Activated CD4-positive, CD25-positive, alpha-beta regulatory T cell treated with anti-CD3 and anti-CD28 coated beads, Interleukin-2, amount 50 U/mL, for 16 hours (primary cell): ENCODE measurements at regions not wholly inside any gene's neighbourhood (a gene's known extent, or its start where the extent isn't known, plus 50 kb on each side); places are given as distances from the start of the nearest gene placed in this dataset.

Experiments
- DNase-seq: peaks from one replicate; pipeline ENCODE4 v3.0.0-alpha.2; 2020; ENCODE audit warnings: low read depth, low spot score

DNA sequence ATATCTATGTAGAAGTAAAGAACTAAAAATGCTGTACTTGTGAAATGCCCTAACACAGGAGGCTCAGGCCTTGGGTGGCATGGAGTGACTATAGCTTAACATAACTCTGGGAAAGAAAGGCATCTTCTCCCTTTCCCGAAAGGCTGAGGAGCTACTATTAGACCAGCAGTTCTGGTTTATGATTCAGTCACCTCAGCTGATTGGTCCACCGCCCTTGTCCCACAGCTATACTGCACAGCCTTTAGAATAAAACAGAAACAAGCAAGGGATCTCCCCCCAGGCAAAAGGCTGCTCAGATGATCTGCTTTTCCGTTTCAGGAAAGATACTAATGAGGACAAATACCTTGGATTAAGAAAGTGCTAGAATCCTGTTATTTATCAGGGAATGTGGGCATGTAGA lies 171.3 kb downstream of the SNCA start:
- DNase-seq = no peak

DNA sequence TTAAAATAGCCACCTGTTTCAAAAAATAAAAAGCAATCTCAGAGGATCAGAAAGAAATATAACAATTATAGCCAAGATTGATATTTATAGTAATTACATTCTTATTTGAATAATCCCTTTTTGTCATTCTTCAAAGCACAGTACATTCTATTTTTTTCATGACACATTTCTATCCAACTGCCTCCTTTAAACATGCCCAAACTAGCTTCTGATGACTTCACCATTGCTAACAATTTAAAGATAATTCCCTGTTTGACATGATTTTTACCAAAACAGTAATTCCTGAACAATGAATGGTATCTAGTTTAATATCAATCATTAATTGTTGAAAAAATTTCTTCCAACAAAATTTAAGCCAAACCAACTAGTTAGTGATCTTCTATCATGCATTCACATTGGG lies 172.4 kb downstream of the SNCA start:
- DNase-seq = no peak

DNA sequence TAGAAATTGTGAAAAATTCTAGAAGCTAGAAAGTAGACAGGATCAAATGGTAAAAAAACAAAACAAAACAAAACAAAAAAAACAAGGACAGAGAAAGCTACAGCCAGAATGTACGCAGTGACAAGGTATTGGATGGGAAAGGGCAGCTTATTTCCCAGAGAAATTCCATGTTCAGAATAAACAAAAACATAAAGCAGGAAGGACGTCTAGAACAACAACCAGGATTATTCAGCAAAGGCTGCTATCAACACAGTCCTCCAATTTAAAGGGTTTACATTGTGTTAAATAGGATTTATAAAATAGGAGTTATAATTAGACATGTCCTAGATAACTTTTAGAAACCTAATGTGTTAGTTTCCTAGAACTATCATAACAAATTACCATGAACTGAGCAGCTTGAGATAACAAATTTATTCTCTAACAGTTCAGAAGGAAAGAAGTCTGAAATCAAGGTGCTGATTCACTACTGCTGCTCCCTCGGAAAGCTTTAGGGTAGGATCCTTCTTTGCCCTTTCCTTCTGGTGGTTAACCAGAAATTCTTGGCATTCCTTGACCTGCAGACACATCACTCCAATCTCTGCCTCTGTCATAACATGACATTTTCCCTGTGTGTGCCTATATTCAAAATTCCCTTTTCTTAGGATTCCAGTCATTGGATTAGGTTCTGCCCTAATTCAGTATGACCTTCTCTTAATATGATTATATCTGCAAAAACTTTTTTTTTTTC lies 175.6 kb downstream of the SNCA start:
- no peak for DNase-seq

DNA sequence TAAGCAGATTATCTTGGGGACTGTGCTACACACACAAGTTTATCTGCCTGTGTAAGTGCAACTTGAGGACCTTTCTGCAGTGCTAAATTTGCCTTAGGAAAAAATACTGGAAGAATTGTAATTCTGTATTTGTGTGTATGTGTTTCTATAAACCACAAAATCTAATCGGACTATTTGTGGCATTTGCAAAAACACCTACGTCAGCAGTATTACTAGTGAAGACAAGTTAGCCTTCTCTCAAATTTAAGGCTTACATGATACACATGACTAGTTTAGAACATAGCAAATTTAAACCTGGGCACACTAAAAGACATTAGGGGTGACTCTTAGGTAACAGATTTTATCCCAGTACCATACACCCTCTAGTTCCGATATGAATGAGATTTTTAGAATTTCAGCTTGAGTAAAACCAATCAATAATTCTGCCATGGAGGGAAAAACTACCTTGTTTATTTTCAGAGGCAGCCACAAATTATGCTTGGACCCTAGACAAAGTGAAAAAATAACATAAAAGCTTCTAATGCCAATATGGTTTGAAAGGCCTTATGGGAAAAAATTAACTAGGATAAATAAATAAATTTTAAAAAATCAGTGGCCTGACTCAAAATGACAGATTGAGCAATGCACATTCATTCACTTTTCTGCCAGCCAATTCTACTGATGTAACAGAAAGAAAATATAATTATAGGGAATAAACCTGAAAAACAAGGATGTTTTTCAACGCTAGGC lies 176.4 kb downstream of the SNCA start:
- DNase-seq = no peak

DNA sequence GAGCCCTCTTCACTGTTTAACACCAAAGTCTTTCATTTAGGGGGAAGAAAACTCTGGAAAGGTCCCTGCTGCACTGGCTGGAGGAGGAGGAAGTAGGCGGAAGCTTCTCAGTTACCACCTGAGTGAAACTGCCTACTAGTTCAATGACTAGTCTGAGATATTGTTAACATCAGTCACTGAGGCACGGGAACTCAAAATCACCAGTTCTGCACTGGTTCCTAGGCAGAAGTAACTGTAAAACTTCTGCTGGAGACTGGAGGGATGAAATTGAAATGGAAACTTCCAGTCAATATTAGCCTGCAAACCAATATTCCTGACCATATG lies 178.3 kb downstream of the SNCA start:
- no peak for DNase-seq

DNA sequence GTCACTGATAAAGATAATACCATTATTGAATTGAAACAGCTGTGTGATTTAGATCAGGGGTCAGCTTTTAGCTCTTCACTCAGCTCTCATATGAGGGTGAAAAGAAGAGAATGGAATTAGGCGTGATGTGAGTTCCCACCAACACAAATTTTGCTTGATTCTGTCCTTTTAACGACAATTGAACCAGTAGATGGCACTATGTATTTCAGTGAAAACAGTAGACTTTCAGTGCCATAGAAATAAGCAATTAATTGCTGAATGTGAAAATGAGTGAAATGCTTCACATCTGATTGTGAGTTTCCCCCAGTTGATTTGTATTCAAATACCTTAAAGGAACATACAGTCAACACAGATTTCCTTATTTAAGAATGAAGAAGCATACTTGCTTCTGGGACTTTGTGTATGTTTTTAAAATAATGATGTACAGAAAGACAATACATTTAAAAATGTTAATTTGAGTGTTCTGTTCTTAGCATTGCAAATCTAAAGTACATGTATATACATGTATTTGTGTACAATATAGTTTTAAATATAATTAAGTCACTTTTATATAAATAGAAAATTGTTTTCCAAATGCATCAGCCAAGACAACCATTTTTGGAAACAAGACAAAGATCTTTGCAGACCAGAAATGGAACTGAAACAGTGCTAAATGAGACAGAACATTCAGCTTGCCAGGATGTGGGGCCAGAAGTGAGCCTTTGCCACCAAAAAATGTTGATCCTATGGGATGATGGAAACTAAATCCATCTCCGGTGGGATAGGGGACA lies 178.8 kb downstream of the SNCA start:
- no peak for DNase-seq

DNA sequence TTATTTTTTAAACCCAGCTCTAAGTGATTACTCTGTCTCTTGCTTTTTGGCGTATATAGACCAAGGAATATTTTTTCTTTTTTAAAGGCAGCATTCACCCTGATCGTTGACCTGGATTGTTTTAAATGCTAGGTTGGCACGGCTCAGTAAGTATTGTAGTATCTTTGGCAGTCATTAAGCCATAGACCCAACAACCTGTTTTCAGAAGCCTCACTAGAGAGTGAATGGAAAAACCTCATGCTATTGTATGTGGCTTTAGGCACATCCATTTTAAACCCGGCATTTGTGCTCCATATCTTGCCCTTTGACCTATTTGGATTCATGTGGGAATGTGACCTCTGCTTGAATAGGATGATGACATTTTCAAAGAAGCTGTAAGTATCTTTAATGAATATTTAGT lies 183.9 kb downstream of the SNCA start:
- DNase-seq = no peak

DNA sequence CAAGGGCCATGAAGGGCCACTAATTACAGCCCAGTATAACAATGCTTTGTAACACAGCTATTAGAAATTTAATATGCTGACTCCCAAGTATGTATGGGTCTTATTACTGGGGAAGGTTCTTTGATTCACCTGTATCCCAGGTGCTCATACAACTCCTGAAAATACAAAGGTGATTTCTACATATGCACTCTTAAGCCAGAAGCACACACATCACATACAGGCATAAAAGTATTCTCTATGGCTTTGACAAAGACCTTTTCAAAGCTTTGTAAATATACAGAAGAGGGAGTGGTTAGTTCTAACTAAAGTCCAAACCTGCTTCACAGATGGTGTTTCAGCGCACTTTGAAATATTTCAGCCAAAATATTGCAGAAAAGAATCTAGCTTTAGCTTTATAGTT lies 191.5 kb downstream of the SNCA start:
- no peak for DNase-seq

DNA sequence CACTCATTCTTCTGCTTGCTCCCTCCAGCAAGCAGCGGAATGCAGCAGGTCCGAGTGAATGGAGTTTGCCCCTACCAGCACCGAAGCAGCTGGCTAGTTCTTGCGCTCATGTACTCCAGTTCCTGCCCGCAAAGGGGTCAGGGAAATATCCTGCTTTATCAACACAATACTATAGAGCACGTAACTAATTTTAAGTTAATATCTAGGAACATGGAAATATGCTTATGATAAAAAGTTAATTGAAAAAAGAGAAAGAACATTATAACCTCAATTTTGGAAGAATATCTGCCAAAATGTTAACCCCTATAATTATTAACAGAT lies 195.6 kb downstream of the SNCA start:
- DNase-seq = no peak

DNA sequence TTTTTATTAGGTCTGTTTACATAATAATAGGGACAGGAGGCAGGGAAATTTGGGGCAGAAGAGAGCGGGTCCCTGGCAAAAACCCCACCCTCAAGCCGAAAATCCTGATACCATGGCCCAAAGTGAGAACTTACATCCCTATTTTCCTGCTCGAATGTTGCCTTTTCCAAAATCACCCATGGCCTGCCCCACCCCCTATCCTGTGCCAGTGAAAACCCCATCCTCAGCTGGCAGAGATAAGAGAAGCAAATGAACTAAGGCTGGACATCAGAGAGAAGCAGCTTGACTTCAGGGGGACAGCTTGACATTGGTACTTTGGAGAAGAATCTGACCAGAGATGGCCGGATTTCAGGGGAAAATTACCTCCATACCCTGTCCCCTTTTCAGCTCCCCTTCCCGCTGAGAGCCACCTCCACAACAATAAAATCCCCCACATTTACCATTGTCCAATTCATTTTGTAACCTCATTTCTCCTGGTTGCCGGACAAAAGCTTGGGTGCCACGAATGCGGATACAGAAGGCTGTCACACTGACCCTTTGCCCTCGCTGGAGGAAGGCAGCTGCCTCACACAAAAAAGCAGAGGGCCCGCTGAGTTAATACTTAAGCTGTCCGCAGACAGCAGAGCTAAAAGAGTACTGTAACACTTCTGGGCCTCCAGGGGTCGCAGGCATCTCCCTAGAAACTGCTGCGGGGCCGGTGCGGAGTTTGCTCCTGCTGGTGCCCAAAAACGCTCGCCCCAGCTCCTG lies 196.2 kb downstream of the SNCA start:
- no peak for DNase-seq

DNA sequence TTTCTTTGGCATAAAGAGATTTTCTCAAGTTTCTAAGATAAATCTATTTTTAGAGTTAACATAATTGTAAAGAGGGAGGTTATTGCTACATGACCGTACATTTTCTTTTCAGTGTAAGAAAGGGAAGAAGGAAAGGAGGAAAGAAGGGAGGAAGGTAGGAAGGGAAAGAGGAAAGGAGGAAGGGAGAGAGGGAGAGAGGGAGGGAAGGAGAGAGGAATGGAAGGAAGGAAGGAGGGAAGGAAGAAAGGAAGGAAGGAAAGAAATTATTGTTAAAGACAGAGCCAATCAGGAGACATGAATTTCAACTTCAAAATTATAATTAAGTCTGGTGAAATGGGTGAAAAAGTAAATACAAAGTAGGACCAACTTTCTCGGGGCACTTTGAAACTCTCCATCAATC lies 197.6 kb downstream of the SNCA start:
- no peak for DNase-seq

DNA sequence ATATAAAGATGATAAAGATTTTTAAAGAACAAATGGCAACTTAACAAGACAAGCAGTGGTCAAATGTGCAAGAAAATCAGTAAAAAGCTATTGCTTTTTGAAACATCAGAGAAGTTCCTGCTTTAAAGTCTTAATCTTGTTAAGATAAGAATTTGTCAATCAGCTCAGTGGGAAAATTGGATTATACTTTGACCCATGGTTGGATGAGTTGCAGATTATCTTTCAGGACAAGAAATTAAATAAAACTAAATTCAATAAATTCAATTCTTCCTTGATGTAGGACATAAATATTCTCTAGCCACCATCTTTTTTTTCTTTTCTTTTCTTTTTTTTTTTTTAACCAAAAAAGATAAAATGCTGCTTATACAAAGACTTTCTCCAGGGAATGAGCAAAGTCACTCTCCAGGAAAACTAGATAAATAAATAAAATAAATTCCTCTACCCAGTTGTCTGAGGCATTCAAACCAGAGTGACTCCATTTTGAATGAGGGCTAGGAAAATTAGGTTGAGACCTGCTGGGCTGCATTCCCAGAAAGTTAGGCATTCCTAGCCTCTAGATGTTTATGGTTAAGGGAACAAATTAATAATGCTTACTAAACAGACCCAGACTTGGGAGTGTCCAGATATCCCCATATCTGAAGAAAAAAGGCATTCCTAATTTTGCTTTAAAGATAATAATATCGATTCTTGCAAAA lies 211.2 kb downstream of the SNCA start:
- no peak for DNase-seq

DNA sequence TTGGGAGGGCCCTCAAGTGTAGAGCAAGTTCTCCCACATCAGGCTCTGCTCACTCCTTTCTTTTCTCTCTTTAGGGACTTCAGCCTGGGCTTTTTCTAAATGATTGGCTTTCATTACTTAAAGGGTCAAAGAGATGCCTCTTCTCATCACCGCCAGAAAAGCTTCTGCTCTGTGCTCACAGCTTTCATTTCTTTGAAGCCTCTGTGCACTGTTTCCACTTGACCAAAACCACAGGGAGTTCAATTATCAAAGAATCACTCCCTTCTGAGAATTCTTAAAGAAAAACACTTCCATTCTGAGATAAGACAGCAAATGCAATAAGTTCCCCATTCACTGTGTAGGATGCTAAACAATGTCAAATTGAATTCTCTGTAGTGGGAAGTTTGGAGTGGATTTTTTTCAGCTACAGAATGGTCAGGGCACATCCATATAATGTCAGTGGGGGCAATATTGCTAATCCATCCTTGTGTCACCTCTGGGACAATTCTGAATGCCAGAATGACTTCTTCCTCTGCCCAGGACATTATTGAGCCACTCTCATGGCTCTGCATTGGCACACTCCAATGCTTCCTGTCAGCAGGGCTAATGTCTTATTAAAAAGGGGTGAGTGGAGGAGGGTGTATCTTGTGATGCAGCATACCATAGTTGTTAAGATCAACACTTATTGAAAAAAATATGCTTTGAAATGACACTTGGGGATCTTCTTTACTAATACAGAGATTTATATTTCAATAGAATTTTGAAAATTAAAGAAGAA lies 217.6 kb downstream of the SNCA start:
- DNase-seq = no peak

DNA sequence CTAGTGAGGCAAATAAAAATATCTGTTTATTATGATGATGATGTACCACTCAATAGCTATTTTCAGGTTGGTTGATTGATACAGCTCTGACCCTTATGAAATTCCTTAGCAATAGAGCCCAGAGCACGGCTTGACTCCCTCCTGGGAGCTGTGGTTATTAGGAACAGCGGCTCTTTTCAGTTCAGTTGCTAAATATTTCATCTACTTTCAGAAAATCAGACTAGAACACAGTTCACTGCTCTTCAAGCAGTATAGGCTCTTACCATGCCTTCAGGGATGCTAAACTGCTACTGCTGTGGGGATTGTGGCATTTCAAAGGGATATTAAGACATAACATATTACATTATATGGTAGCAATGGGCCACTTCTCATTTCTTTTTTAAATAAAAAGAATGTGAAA lies 218.8 kb downstream of the SNCA start:
- no peak for DNase-seq

DNA sequence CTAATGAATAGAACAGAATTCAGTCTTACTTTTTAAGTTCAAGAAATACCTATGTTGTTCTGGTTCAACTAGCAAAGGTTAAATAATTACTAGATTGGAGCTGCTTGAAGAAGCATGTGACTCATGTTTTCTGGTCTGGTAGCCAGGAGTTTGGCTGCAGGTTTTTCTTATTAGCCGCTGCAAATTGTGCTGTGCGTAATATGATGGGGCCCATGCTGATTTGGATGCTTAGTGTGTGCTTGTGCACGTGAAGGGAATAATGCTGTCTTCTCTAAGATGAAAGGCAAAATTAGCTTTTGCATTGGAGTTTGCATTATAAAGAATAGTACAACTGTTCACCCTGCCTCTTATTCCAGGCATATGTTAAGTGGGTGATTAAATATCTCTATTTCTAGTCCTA lies 219.6 kb downstream of the SNCA start:
- no peak for DNase-seq

DNA sequence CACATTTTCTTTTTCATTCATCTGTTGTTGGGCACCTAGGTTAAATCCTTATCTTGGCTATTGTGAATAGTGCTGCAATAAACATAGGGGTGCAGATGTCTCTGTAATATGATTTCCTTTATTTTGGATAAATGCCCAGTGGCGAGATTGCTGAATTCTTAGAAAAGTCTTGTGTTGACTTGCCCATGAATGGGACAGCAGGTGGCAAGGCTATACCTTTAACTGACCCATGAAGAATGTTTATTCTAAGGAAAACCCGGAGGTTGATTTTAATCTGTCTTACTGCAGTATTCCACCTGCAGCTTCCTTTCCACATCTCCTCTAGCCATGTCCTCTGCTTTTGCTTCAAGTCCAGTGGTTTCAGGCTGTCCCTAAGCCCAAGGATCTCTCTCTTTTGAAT lies 220.6 kb downstream of the SNCA start:
- no peak for DNase-seq

DNA sequence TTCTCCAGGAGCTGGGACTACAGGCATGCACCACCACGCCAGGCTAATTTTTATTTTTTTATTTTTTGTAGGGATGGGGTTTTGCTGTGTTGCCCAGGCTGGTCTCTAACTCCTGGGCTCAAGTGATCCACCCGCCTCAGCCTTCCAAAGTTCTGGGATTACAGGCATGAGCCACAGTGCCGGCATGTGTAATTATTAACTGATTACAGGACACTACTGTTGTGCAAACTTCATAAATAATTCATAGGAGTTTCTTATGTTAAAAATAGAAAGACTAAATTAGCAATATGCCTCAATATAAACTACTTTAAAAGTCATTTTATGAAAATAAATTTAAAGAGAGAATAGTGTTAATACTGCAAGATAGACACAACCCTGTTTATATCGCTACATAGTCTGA lies 221.9 kb downstream of the SNCA start:
- DNase-seq = no peak

DNA sequence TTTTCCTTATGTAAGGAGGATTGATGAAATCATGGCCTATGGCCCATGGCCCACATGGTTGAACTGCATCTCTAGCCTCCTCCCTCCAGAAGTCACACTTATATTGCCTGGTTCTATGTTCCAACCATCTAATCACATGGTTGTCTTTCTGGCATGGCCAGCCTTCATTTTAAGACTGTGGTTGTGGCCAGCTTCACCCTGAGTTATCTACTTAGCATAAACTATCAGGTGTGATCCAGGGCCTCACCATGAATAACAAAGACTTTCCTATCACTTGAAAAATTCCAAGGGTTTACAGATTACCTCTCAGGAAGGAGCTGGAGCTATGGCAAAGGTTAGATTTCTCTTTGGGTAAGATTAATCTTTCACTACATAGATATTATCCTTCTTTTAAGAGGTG lies 222.8 kb downstream of the SNCA start:
- DNase-seq = no peak

DNA sequence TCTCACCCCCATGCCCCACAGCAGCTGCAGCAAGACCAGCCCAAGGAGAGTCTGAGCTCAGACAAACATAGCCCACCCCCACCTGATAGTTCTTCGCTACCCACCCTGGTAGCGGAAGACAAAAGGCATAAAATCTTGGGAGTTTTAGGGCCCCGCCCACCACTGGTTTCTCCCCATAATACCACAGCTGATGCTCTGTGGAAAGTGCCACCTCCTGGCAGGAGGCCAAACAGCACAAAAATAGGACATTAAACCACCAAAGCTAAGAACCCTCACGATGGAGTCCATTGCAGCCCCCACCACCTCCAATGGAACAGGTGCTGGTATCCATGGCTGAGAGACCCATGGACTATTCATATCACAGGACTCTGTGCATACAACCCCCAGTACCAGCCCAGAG lies 226.7 kb downstream of the SNCA start:
- DNase-seq = no peak

DNA sequence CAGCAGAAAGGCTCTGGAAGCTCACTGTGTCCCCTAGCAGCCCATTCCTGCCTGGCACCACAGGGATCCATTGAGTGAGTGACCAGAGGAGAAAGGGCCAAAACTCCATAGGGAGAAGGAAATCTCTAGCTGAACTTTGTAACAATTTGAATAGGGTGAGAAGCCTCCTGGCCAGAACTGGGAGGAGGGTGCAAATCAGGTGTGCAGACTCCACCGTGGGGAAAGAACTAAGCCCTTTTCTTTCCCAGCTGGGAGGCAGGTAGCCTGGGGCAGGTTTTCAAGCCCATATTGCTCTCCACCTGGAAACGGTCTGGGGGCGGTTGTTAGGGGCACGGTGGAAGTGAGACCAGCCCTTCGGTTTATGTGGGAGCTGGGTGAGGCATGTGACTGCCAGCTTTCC lies 227.2 kb downstream of the SNCA start:
- no peak for DNase-seq

DNA sequence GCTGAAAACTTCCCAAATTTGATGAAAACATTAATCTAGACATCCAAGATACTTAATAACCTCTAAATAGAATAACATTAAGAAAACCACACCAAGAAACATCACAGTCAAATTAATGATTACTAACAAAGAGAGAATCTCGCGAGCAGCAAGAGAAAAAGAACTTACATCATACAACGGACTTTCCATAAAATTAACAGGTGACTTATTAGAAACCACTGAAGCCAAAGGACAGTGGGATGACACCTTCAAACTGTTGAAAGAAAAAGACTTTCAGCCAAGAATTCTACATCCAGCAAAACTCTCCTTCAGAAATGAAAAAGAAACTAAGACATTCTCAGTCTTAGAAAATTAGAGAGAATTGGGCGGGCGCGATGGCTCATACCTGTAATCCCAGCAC lies 232.0 kb downstream of the SNCA start:
- no peak for DNase-seq
